GM12878 (cell line): ENCODE measurements at regions not wholly inside any gene's neighbourhood (a gene's known extent, or its start where the extent isn't known, plus 50 kb on each side); places are given as distances from the start of the nearest gene placed in this dataset.

Experiments used
- CTCF ChIP-seq, 3 experiments: IDR thresholded peaks in 2 of 3; conservative IDR thresholded peaks in 1 of 3; 2 replicates each; pipeline ENCODE4 v1.5.1; 2011; ENCODE audit warnings: low read depth in 3 of 3, low read length in 3 of 3, mild to moderate bottlenecking in 3 of 3, control low read depth in 2 of 3, moderate library complexity in 2 of 3, inconsistent platforms in 1 of 3, mixed read lengths in 1 of 3; ENCODE audit not compliant: control insufficient read depth in 2 of 3, insufficient read depth in 1 of 3; ENCODE audit errors: extremely low read depth in 1 of 3
- MAX ChIP-seq: IDR thresholded peaks from 2 replicates; pipeline ENCODE4 v1.6.1; 2012; ENCODE audit warnings: low read depth, low read length, improper control_type of control experiment
- MEF2A ChIP-seq: IDR thresholded peaks from 2 replicates; pipeline ENCODE4 v1.6.1; 2011; ENCODE audit warnings: low read depth, mild to moderate bottlenecking, low read length, moderate library complexity; ENCODE audit not compliant: insufficient read depth
- SMC3 ChIP-seq: IDR thresholded peaks from 2 replicates; pipeline ENCODE4 v1.6.1; 2011; ENCODE audit warnings: low read length, improper control_type of control experiment, borderline replicate concordance

- TF ChIP-seq MEF2A, result no peak
- TF ChIP-seq CTCF (IDR thresholded peaks at IDR 0.05 in 2 of 3, conservative IDR thresholded peaks at IDR 0.05 in 1 of 3; ENCODE audit: control insufficient read depth in 2 of 3, extremely low read depth in 1 of 3, insufficient read depth in 1 of 3, low read depth in 3 of 3, low read length in 3 of 3), result no peak
- TF ChIP-seq SMC3, result no peak
- TF ChIP-seq MAX, result no peak
Measured at GRCh38 chr12:65618588-65618987, 205.7 kb upstream of the HMGA2 start.
